Astrocyte (in vitro differentiated cells and primary cell): ENCODE measurements at regions not wholly inside any gene's neighbourhood (a gene's known extent, or its start where the extent isn't known, plus 50 kb on each side); places are given as distances from the start of the nearest gene placed in this dataset.

Experiments used
- CTCF ChIP-seq: IDR thresholded peaks from 2 replicates; pipeline ENCODE4 v1.5.1; 2011; ENCODE audit warnings: low read depth, mild to moderate bottlenecking, inconsistent platforms, low read length, moderate library complexity; ENCODE audit not compliant: insufficient read depth
- EZH2 ChIP-seq: IDR thresholded peaks from 2 replicates; pipeline ENCODE4 v1.6.1; 2012; ENCODE audit warnings: mild to moderate bottlenecking, low read length, inconsistent platforms; ENCODE audit not compliant: insufficient read depth

DNA sequence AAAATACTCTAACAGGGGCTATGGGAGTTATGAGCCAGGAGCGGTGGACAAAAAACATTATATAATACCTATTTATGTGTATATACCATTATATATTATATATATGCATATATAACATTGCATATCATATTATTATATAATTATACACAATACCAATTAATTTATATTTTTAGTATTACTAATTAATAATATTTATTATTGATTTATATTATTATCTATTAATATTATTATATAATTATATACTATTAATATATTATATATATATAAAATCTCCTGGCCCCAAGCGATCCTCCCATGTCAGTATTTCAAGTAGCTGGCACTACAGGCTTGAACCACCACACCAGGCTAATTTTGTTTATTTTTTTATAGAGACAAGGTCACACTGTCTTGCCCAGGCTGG lies 73.8 kb upstream of the JADE1 start:
- TF ChIP-seq CTCF (no peak), EZH2 (no peak)
